SK-N-SH (cell line): ENCODE measurements at regions not wholly inside any gene's neighbourhood (a gene's known extent, or its start where the extent isn't known, plus 50 kb on each side); places are given as distances from the start of the nearest gene placed in this dataset.

Experiments used
- CTCF ChIA-PET: fragments of 300-600, 350-600 bp; formaldehyde crosslinking; extraction: SDS; loops from one replicate; lab custom pipeline; 2021; lab: Yijun Ruan, JAX
- POLR2A ChIA-PET: fragments of 350-600 bp; sonication (Branson Sonifier 250); formaldehyde crosslinking; extraction: SDS; loops from one replicate; lab custom pipeline; 2020; ENCODE audit warnings: antibody characterized with exemption, inconsistent platforms; lab: Yijun Ruan, JAX
- DNase-seq: peaks from one replicate; pipeline ENCODE4 v3.0.0; 2012
- H2AFZ ChIP-seq: fragments of 200-600 bp; sonication (generic); 2 replicates; pipeline ENCODE4 v1.8.1; 2016; ENCODE audit warnings: antibody characterized with exemption, mild to moderate bottlenecking, low read depth
- H3F3A ChIP-seq: fragments of 200-600 bp; sonication (generic); replicated peaks from 2 replicates; pipeline ENCODE3; 2016; ENCODE audit warnings: antibody characterized with exemption, mild to moderate bottlenecking; ENCODE audit not compliant: insufficient read depth
- H3K27ac ChIP-seq, 2 experiments: fragments of 200-500 bp in 1 of 2; fragments of 200-600 bp in 1 of 2; sonication (Bioruptor generic) in 1 of 2; sonication (generic), shearing (Covaris generic) in 1 of 2; 2 replicates each; pipeline versions ENCODE4 v1.5.1 to v1.6.1; 2014 to 2016; ENCODE audit warnings: low read depth in 2 of 2, inconsistent platforms in 1 of 2, low read length in 1 of 2, mild to moderate bottlenecking in 1 of 2, mixed read lengths in 1 of 2
- H3K27me3 ChIP-seq: fragments of 200-600 bp; sonication (generic), shearing (Covaris generic); 2 replicates; pipeline ENCODE4 v1.6.1; 2016; ENCODE audit warnings: mixed run types; ENCODE audit not compliant: insufficient read depth
- H3K36me3 ChIP-seq, 2 experiments: fragments of 200-500 bp in 1 of 2; fragments of 200-600 bp in 1 of 2; sonication (Bioruptor generic) in 1 of 2; sonication (generic) in 1 of 2; replicated peaks in 1 of 2; 2 replicates each; pipeline versions ENCODE3 to v1.5.1; 2014 to 2016; ENCODE audit warnings: low read length in 1 of 2, mild to moderate bottlenecking in 1 of 2; ENCODE audit not compliant: insufficient read depth in 2 of 2, control insufficient read depth in 1 of 2
- H3K4me1 ChIP-seq, 2 experiments: fragments of 200-500 bp in 1 of 2; fragments of 200-600 bp in 1 of 2; sonication (Bioruptor generic) in 1 of 2; sonication (generic), shearing (Covaris generic) in 1 of 2; 2 replicates each; pipeline versions ENCODE4 v1.5.1 to v1.6.1; 2014 to 2016; ENCODE audit warnings: low read depth in 1 of 2, low read length in 1 of 2, mixed run types in 1 of 2; ENCODE audit not compliant: insufficient read depth in 2 of 2, control insufficient read depth in 1 of 2
- H3K4me2 ChIP-seq: fragments of 200-600 bp; sonication (generic), shearing (Covaris generic); 2 replicates; pipeline ENCODE4 v1.6.1; 2017; ENCODE audit warnings: mixed run types
- H3K4me3 ChIP-seq, 2 experiments: fragments of 200-500 bp in 1 of 2; fragments of 200-600 bp in 1 of 2; sonication (Bioruptor generic) in 1 of 2; sonication (generic), shearing (Covaris generic) in 1 of 2; 2 replicates each; pipeline versions ENCODE4 v1.5.1 to v1.8.1; 2014 to 2016; ENCODE audit warnings: low read depth in 2 of 2, inconsistent platforms in 1 of 2, low read length in 1 of 2, mild to moderate bottlenecking in 1 of 2, mixed read lengths in 1 of 2, moderate library complexity in 1 of 2
- H3K79me2 ChIP-seq: fragments of 200-600 bp; sonication (generic); 2 replicates; pipeline ENCODE4 v1.8.1; 2017; ENCODE audit warnings: mild to moderate bottlenecking; ENCODE audit not compliant: insufficient read depth
- H3K9ac ChIP-seq: fragments of 200-600 bp; sonication (generic); 2 replicates; pipeline ENCODE4 v1.6.1; 2017; ENCODE audit warnings: mixed run types
- H3K9me2 ChIP-seq: fragments of 200-600 bp; sonication (generic); 2 replicates; pipeline ENCODE4 v1.6.1; 2017; ENCODE audit warnings: mixed run types
- H3K9me3 ChIP-seq: fragments of 200-600 bp; sonication (generic); 2 replicates; pipeline ENCODE4 v1.6.1; 2017; ENCODE audit warnings: mixed run types, mild to moderate bottlenecking, moderate library complexity
- H4K20me1 ChIP-seq: fragments of 200-600 bp; sonication (generic); 2 replicates; pipeline ENCODE4 v1.6.1; 2017; ENCODE audit warnings: mild to moderate bottlenecking, mixed run types; ENCODE audit not compliant: insufficient read depth
- FOXM1 ChIP-seq: IDR thresholded peaks from 2 replicates; pipeline ENCODE4 v1.4.0; 2012; ENCODE audit warnings: low read depth, mild to moderate bottlenecking
- GATA2 ChIP-seq: sonication (generic); formaldehyde crosslinking; IDR thresholded peaks from 2 replicates; pipeline ENCODE4 v1.5.0; 2020; ENCODE audit warnings: mild to moderate bottlenecking, missing genetic modification reagents
- MXI1 ChIP-seq: IDR thresholded peaks from 2 replicates; pipeline ENCODE4 v1.6.1; 2012; ENCODE audit warnings: mild to moderate bottlenecking, low read depth, low read length, improper control_type of control experiment
- RAD21 ChIP-seq: IDR thresholded peaks from 2 replicates; pipeline ENCODE4 v1.6.1; 2012; ENCODE audit warnings: mild to moderate bottlenecking, low read length
- SMC3 ChIP-seq: IDR thresholded peaks from 2 replicates; pipeline ENCODE4 v1.6.1; 2012; ENCODE audit warnings: low read depth, low read length, improper control_type of control experiment
- YY1 ChIP-seq: IDR thresholded peaks from 2 replicates; pipeline ENCODE4 v1.4.0; 2012; ENCODE audit warnings: low read depth, mild to moderate bottlenecking
- WGBS: methylation state at CpG from one replicate; pipeline ENCODE4 v1.1.6; 2017; ENCODE audit warnings: low lambda C conversion rate; 5-methylcytosine and 5-hydroxymethylcytosine counted together
- TF ChIP-seq, protein P1 (sequence below): IDR thresholded peaks from 2 replicates; pipeline ENCODE4 v1.4.0; 2012; ENCODE audit warnings: low read depth, borderline replicate concordance
- TF ChIP-seq, protein P2 (sequence below): IDR thresholded peaks from 2 replicates; pipeline ENCODE4 v1.6.1; 2012; ENCODE audit warnings: mild to moderate bottlenecking, low read depth, low read length, moderate library complexity

DNA sequence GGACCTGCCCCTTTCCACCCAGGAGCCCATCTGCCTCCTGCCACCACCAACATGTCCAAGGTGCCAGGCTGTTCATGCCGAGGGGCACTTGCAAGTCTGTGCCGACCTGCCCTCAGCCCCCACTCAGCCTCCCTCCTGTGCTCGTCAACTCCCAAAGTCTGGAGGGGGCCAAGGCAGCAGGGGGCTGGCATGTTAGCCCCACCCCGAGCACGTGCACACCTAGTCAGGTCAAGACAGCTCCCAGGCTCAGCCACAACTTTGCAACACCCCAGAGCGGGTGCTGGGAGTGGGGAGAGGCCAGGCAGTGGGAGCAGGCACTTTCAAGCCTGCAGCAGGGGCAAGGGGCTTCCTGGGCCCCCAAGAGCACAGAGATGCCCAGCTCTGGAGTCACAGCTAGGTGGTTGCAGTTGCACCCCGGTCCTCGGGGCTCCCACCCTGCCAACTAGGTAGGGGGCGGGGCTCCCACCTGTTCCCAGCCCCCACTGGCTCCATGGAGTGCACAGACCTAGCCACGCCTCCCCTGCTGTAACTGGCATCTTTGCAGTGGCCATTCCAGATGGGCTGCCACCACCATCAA lies 272.5 kb downstream of the CETN3 start:
- H3K4me3 ChIP-seq, result no peak overlapping the region
- no peaks in the 10 kb centered on the region for H4K20me1 ChIP-seq
- H3K27ac ChIP-seq, result no peak overlapping the region
- no peaks in the 10 kb centered on the region for H3K36me3 ChIP-seq
- H3K9me3 ChIP-seq, result no peaks in the 10 kb centered on the region
- ChIA-PET CTCF (no interaction called here), POLR2A (no interaction called here)
- no peaks in the 10 kb centered on the region for H3F3A ChIP-seq
- 51% methylated on average over 5 of the region's 10 CpGs for WGBS
- no peak overlapping the region for H3K4me2 ChIP-seq
- no peaks in the 10 kb centered on the region for H3K27me3 ChIP-seq
- H3K79me2 ChIP-seq, result no peaks in the 10 kb centered on the region
- no peaks in the 10 kb centered on the region; a peak in 1 of 4 replicates for H3K4me1 ChIP-seq
- no peak for DNase-seq
- H3K9ac ChIP-seq, result no peak overlapping the region
- H2AFZ ChIP-seq, result no peak overlapping the region
- TF ChIP-seq FOXM1, result no peak
- TF ChIP-seq, protein P1, sequence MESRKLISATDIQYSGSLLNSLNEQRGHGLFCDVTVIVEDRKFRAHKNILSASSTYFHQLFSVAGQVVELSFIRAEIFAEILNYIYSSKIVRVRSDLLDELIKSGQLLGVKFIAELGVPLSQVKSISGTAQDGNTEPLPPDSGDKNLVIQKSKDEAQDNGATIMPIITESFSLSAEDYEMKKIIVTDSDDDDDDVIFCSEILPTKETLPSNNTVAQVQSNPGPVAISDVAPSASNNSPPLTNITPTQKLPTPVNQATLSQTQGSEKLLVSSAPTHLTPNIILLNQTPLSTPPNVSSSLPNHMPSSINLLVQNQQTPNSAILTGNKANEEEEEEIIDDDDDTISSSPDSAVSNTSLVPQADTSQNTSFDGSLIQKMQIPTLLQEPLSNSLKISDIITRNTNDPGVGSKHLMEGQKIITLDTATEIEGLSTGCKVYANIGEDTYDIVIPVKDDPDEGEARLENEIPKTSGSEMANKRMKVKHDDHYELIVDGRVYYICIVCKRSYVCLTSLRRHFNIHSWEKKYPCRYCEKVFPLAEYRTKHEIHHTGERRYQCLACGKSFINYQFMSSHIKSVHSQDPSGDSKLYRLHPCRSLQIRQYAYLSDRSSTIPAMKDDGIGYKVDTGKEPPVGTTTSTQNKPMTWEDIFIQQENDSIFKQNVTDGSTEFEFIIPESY, result no peak
- TF ChIP-seq GATA2 (CRISPR knock-in tag), result no peak
- no peak for TF ChIP-seq YY1
- TF ChIP-seq, protein P2, sequence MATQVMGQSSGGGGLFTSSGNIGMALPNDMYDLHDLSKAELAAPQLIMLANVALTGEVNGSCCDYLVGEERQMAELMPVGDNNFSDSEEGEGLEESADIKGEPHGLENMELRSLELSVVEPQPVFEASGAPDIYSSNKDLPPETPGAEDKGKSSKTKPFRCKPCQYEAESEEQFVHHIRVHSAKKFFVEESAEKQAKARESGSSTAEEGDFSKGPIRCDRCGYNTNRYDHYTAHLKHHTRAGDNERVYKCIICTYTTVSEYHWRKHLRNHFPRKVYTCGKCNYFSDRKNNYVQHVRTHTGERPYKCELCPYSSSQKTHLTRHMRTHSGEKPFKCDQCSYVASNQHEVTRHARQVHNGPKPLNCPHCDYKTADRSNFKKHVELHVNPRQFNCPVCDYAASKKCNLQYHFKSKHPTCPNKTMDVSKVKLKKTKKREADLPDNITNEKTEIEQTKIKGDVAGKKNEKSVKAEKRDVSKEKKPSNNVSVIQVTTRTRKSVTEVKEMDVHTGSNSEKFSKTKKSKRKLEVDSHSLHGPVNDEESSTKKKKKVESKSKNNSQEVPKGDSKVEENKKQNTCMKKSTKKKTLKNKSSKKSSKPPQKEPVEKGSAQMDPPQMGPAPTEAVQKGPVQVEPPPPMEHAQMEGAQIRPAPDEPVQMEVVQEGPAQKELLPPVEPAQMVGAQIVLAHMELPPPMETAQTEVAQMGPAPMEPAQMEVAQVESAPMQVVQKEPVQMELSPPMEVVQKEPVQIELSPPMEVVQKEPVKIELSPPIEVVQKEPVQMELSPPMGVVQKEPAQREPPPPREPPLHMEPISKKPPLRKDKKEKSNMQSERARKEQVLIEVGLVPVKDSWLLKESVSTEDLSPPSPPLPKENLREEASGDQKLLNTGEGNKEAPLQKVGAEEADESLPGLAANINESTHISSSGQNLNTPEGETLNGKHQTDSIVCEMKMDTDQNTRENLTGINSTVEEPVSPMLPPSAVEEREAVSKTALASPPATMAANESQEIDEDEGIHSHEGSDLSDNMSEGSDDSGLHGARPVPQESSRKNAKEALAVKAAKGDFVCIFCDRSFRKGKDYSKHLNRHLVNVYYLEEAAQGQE, result no peak
- no peaks in the 10 kb centered on the region for H3K9me2 ChIP-seq

DNA sequence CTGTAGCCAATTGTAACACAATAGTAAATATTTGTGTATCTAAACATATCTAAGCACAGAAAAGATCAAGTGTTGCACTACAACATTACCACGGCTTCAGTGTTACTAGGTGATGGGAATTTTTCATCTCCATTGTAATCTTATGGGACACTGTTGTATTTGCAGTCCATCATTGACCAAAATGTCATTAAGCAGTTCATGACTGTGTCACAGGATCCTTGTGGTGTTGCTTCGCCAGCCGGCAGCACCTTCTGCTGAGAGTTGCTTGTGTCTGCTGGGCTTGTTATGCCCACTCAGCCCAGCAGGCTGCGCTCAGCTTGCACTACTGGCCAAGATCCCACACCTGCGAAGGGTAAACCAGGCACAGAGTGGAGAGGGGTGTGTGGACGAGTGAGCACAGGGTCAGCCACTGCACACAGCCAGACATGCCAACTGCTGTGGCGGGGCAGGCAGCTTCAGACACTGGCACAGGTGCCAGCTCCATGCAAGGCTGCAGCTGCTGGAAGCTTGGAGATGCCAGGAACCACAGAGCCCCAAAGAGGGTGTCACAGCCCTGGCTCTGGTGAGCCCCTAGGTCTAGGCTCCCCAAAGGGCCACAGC lies 273.7 kb downstream of the CETN3 start:
- H3K9ac ChIP-seq, result no peak overlapping the region
- no peak overlapping the region for H3K27ac ChIP-seq
- no peaks in the 10 kb centered on the region for H3K27me3 ChIP-seq
- POLR2A ChIA-PET, result no interaction called here
- no peaks in the 10 kb centered on the region for H3K9me2 ChIP-seq
- no peaks in the 10 kb centered on the region for H4K20me1 ChIP-seq
- WGBS, result 88% methylated on average over 6 of the region's 7 CpGs
- H3K4me1 ChIP-seq, result no peaks in the 10 kb centered on the region; a peak in 1 of 4 replicates
- no peak for DNase-seq
- H3K4me3 ChIP-seq, result no peak overlapping the region
- CTCF ChIA-PET, result interaction anchor here (0.7 to 1.1 kb wide), 2 partner anchors 23 to 251 kb away, joined by 3 to 4 read pairs; no protein-coding TSS in a partner anchor
- no peaks in the 10 kb centered on the region for H3K36me3 ChIP-seq
- no peaks in the 10 kb centered on the region for H3K9me3 ChIP-seq
- no peak overlapping the region for H2AFZ ChIP-seq
- no peaks in the 10 kb centered on the region for H3F3A ChIP-seq
- TF ChIP-seq SMC3 (peak; percentile 31; the same call in 1 of the 2 replicates), MXI1 (no peak), RAD21 (peak; percentile 60)
- TF ChIP-seq, all 33 proteins: peak for 2
- Histone ChIP-seq H3K4me2 (no peak overlapping the region), H3K79me2 (no peaks in the 10 kb centered on the region)
